IMR-90 (cell line): ENCODE measurements at regions not wholly inside any gene's neighbourhood (a gene's known extent, or its start where the extent isn't known, plus 50 kb on each side); places are given as distances from the start of the nearest gene placed in this dataset.

Experiments used
- ATAC-seq: fragments of 200-7000 bp; cut with Tn5 transposase; 2 replicates; pipeline ENCODE4 v1.9.1; 2020; ENCODE audit warnings: low read depth, mild to moderate bottlenecking, moderate library complexity
- BruUV-seq: library from RNA; stranded (reverse); fragments of 400-500 nt; replicated peaks from 2 replicates; lab custom pipeline; 2021; lab: Mats Ljungman, UMichigan
- CTCF ChIA-PET: fragments of 300-600 bp; formaldehyde crosslinking; extraction: SDS; loops from one replicate; lab custom pipeline; 2021; ENCODE audit warnings: antibody characterized with exemption; lab: Yijun Ruan, JAX
- POLR2A ChIA-PET: fragments of 300-600 bp; sonication (Branson Sonifier 250); formaldehyde crosslinking; loops from one replicate; lab custom pipeline; 2022; ENCODE audit warnings: antibody characterized with exemption; ENCODE audit not compliant: unreplicated experiment; lab: Charles Lee
- DNase-seq: peaks from one replicate; pipeline ENCODE4 v3.0.0; 2013
- H2AFZ ChIP-seq: replicated peaks from 2 replicates; pipeline ENCODE3; 2013; ENCODE audit warnings: low read length, mild to moderate bottlenecking; ENCODE audit not compliant: poor library complexity
- H2AK5ac ChIP-seq: 2 replicates; pipeline ENCODE4 v1.6.1; 2013; ENCODE audit warnings: low read depth, low read length, inconsistent platforms
- H2AK9ac ChIP-seq: replicated peaks from 2 replicates; pipeline ENCODE3; 2013; ENCODE audit warnings: mild to moderate bottlenecking, low read depth, low read length, moderate library complexity; ENCODE audit not compliant: poor library complexity
- H2BK120ac ChIP-seq: 2 replicates; pipeline ENCODE4 v1.6.1; 2013; ENCODE audit warnings: low read depth, low read length, inconsistent platforms
- H2BK15ac ChIP-seq: 3 replicates; pipeline ENCODE4 v1.6.1; 2013; ENCODE audit warnings: low read depth, low read length, inconsistent platforms
- H2BK20ac ChIP-seq: 2 replicates; pipeline ENCODE4 v1.6.1; 2013; ENCODE audit warnings: low read depth, mild to moderate bottlenecking, inconsistent platforms, low read length, moderate library complexity
- H2BK5ac ChIP-seq: 2 replicates; pipeline ENCODE4 v1.6.1; 2013; ENCODE audit warnings: mild to moderate bottlenecking, low read depth, low read length, inconsistent platforms; ENCODE audit not compliant: poor library complexity, severe bottlenecking
- H3K14ac ChIP-seq: replicated peaks from 2 replicates; pipeline ENCODE4 v1.6.1; 2013; ENCODE audit warnings: low read depth, low read length, inconsistent platforms
- H3K18ac ChIP-seq: 2 replicates; pipeline ENCODE4 v1.6.1; 2013; ENCODE audit warnings: low read depth, low read length, control low read depth
- H3K23ac ChIP-seq: 2 replicates; pipeline ENCODE4 v1.6.1; 2013; ENCODE audit warnings: low read depth, low read length, inconsistent platforms
- H3K27ac ChIP-seq: 2 replicates; pipeline ENCODE4 v1.5.1; 2013; ENCODE audit warnings: mild to moderate bottlenecking, control low read depth, low read length; ENCODE audit not compliant: insufficient read depth
- H3K27me3 ChIP-seq: 2 replicates; pipeline ENCODE4 v1.6.1; 2013; ENCODE audit warnings: low read length; ENCODE audit not compliant: control insufficient read depth, insufficient read depth
- H3K36me3 ChIP-seq: 2 replicates; pipeline ENCODE4 v1.6.1; 2013; ENCODE audit warnings: low read length, mixed read lengths; ENCODE audit not compliant: control insufficient read depth, insufficient read depth
- H3K4ac ChIP-seq: 2 replicates; pipeline ENCODE4 v1.6.1; 2013; ENCODE audit warnings: low read depth, low read length, inconsistent platforms
- H3K4me1 ChIP-seq: 2 replicates; pipeline ENCODE4 v1.6.1; 2013; ENCODE audit warnings: low read length, mixed read lengths; ENCODE audit not compliant: control insufficient read depth, insufficient read depth
- H3K4me2 ChIP-seq: 2 replicates; pipeline ENCODE4 v1.6.1; 2013; ENCODE audit warnings: low read depth, mild to moderate bottlenecking, control low read depth, low read length, moderate library complexity
- H3K4me3 ChIP-seq: 2 replicates; pipeline ENCODE4 v1.5.1; 2013; ENCODE audit warnings: low read depth, mild to moderate bottlenecking, control low read depth, low read length, moderate library complexity; ENCODE audit not compliant: insufficient read depth
- H3K56ac ChIP-seq: 2 replicates; pipeline ENCODE4 v1.6.1; 2013; ENCODE audit warnings: low read length, inconsistent platforms; ENCODE audit not compliant: insufficient read depth; ENCODE audit errors: extremely low read depth
- H3K79me1 ChIP-seq, 2 experiments: 2 replicates each; pipeline ENCODE4 v1.6.1; 2013; ENCODE audit warnings: low read length in 2 of 2, inconsistent platforms in 1 of 2, low read depth in 1 of 2
- H3K9ac ChIP-seq: 2 replicates; pipeline ENCODE4 v1.6.1; 2013; ENCODE audit warnings: low read depth, low read length, control low read depth
- H3K9me1 ChIP-seq: 2 replicates; pipeline ENCODE4 v1.6.1; 2013; ENCODE audit warnings: low read length, inconsistent platforms; ENCODE audit not compliant: insufficient read depth
- H3K9me3 ChIP-seq: 2 replicates; pipeline ENCODE4 v1.6.1; 2013; ENCODE audit warnings: low read length; ENCODE audit not compliant: control insufficient read depth, insufficient read depth
- H4K20me1 ChIP-seq: 2 replicates; pipeline ENCODE4 v1.6.1; 2013; ENCODE audit warnings: low read length, inconsistent platforms; ENCODE audit not compliant: insufficient read depth
- H4K5ac ChIP-seq: 2 replicates; pipeline ENCODE4 v1.6.1; 2013; ENCODE audit warnings: mild to moderate bottlenecking, low read depth, low read length, control low read depth
- H4K8ac ChIP-seq, 2 experiments: 2 replicates each; pipeline ENCODE4 v1.6.1; 2013; ENCODE audit warnings: low read depth in 2 of 2, low read length in 2 of 2, control low read depth in 1 of 2, inconsistent platforms in 1 of 2
- H4K91ac ChIP-seq: 2 replicates; pipeline ENCODE4 v1.6.1; 2013; ENCODE audit warnings: low read depth, low read length, inconsistent platforms; ENCODE audit not compliant: insufficient read depth
- CEBPB ChIP-seq: IDR thresholded peaks from 2 replicates; pipeline ENCODE4 v1.6.1; 2012; ENCODE audit warnings: low read depth, low read length, improper control_type of control experiment
- CHD1 ChIP-seq: IDR thresholded peaks from 2 replicates; pipeline ENCODE4 v1.6.1; 2012; ENCODE audit warnings: low read depth, low read length, improper control_type of control experiment
- MAZ ChIP-seq: IDR thresholded peaks from 2 replicates; pipeline ENCODE4 v1.6.1; 2012; ENCODE audit warnings: low read depth, mild to moderate bottlenecking, low read length, improper control_type of control experiment, moderate library complexity, borderline replicate concordance
- MXI1 ChIP-seq: IDR thresholded peaks from 2 replicates; pipeline ENCODE4 v1.6.1; 2012; ENCODE audit warnings: low read depth, mild to moderate bottlenecking, low read length, moderate library complexity, borderline replicate concordance
- POLR2A ChIP-seq: IDR thresholded peaks from 2 replicates; pipeline ENCODE4 v1.6.1; 2012; ENCODE audit warnings: mild to moderate bottlenecking, low read depth, low read length
- RAD21 ChIP-seq: IDR thresholded peaks from 2 replicates; pipeline ENCODE4 v1.6.1; 2012; ENCODE audit warnings: low read length, improper control_type of control experiment
- RFX5 ChIP-seq: IDR thresholded peaks from 2 replicates; pipeline ENCODE4 v1.8.0; 2012; ENCODE audit warnings: low read depth, mild to moderate bottlenecking, low read length, moderate library complexity
- SMC3 ChIP-seq: fragments of 150-350 bp; IDR thresholded peaks from 2 replicates; pipeline ENCODE4 v1.6.1; 2016; ENCODE audit warnings: low read depth, mild to moderate bottlenecking, antibody characterized with exemption, low read length, moderate library complexity
- WGBS, 2 experiments: methylation state at CpG; one replicate each; pipeline versions ENCODE4 v1.1.5 to v1.1.7; 2013; ENCODE audit warnings: missing lambda C conversion rate in 2 of 2; ENCODE audit not compliant: insufficient read length in 1 of 2; ENCODE audit errors: extremely low coverage in 2 of 2; 5-methylcytosine and 5-hydroxymethylcytosine counted together
- dilution Hi-C: fragments of 300-500 bp; cut with HindIII; formaldehyde crosslinking; loops from one replicate; pipeline ENCODE4 v1.14.3; 2018; ENCODE audit warnings: low sequenced_read_pairs; ENCODE audit not compliant: unreplicated experiment
- in situ Hi-C: fragments of 300-500 bp; cut with MboI; formaldehyde crosslinking; loops from 3 replicates; pipeline ENCODE4 v1.14.3; 2019; ENCODE audit warnings: low sequenced_read_pairs, inconsistent platforms, mixed read lengths
- intact Hi-C: fragments of 100-400 bp; cut with micrococcal nuclease; formaldehyde crosslinking; loops from 2 replicates; pipeline ENCODE4 v1.10.0; 2022
- TF ChIP-seq, protein P1 (sequence below): conservative IDR thresholded peaks from 2 replicates; pipeline ENCODE4 v1.5.1; 2012; ENCODE audit warnings: mild to moderate bottlenecking, low read depth, low read length, improper control_type of control experiment
- TF ChIP-seq, protein P2 (sequence below): fragments of 150-350 bp; IDR thresholded peaks from 2 replicates; pipeline ENCODE4 v1.6.1; 2017; ENCODE audit warnings: mild to moderate bottlenecking, antibody characterized with exemption, low read length, low read depth
- TF ChIP-seq, protein P3 (sequence below): fragments of 150-350 bp; IDR thresholded peaks from 2 replicates; pipeline ENCODE4 v1.6.1; 2016; ENCODE audit warnings: low read depth, mild to moderate bottlenecking, low read length, moderate library complexity, borderline replicate concordance

DNA sequence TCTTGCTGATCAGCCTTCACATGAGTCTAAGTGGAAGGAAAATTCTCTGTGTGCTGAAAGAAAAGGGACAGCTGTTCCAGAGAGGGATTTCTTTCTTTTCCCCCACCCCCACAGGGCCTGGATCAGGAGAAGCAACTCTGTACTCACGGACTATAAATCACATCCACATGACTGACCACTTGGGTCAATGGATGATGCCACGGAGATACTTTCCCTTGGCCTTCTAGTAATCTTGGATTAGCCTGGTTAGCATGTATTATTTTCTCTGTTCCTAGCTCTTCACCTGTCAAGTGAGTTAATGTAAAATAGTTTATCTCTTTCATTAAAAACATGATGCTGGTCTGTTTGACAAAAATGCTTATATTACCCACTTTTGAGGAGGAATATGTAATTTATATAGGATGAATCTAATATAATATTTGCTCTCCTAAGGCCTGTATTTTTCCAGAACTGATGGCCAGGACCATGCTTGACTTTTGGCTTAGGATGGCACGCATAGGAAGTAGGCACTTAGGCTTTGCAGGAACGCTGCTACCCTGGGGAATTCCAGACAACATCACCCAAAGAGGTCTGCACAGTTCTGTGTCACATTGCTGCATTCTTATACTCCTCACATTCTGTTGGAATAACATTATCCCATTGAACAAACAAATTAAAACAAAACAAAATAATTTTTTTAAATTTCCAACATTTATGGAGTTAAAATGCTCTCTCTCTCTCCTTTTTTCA is 892.1 kb downstream of the TLE1 start:
- Histone ChIP-seq H3K27ac (no peak overlapping the region), H3K4me2 (no peak overlapping the region), H3K4me1 (no peaks in the 10 kb centered on the region; the same call in 1 of the 2 replicates), H4K5ac (no peak overlapping the region; the same call in 1 of the 2 replicates), H3K4me3 (no peak overlapping the region), H3K14ac (no peak overlapping the region), H2BK5ac (no peak overlapping the region), H2AFZ (peak overlapping the region; percentile 26), H4K91ac (no peak overlapping the region), H3K79me1 (no peaks in the 10 kb centered on the region), H3K9me1 (no peaks in the 10 kb centered on the region), H3K18ac (no peak overlapping the region), H3K9me3 (0 out of 2 replicates have a peak, but pooled peaks cover 2% of the 10 kb centered on the region), H2AK5ac (no peak overlapping the region), H2BK15ac (no peak overlapping the region), H4K8ac (no peak overlapping the region), H4K20me1 (no peaks in the 10 kb centered on the region), H2BK120ac (no peak overlapping the region), H2AK9ac (no peak overlapping the region), H3K4ac (no peak overlapping the region), H3K23ac (no peak overlapping the region), H2BK20ac (no peak overlapping the region), H3K27me3 (no peaks in the 10 kb centered on the region), H3K9ac (no peak overlapping the region), H3K56ac (no peak overlapping the region), H3K36me3 (no peaks in the 10 kb centered on the region)
- TF ChIP-seq MXI1 = no peak
- no peak for TF ChIP-seq SMC3
- no peak for TF ChIP-seq MAZ
- TF ChIP-seq, protein P1, sequence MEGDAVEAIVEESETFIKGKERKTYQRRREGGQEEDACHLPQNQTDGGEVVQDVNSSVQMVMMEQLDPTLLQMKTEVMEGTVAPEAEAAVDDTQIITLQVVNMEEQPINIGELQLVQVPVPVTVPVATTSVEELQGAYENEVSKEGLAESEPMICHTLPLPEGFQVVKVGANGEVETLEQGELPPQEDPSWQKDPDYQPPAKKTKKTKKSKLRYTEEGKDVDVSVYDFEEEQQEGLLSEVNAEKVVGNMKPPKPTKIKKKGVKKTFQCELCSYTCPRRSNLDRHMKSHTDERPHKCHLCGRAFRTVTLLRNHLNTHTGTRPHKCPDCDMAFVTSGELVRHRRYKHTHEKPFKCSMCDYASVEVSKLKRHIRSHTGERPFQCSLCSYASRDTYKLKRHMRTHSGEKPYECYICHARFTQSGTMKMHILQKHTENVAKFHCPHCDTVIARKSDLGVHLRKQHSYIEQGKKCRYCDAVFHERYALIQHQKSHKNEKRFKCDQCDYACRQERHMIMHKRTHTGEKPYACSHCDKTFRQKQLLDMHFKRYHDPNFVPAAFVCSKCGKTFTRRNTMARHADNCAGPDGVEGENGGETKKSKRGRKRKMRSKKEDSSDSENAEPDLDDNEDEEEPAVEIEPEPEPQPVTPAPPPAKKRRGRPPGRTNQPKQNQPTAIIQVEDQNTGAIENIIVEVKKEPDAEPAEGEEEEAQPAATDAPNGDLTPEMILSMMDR = no peak
- no peak for TF ChIP-seq RFX5
- TF ChIP-seq POLR2A = no peak
- TF ChIP-seq RAD21 = no peak
- no peak for TF ChIP-seq CEBPB
- no peak for TF ChIP-seq CHD1
- TF ChIP-seq, protein P2, sequence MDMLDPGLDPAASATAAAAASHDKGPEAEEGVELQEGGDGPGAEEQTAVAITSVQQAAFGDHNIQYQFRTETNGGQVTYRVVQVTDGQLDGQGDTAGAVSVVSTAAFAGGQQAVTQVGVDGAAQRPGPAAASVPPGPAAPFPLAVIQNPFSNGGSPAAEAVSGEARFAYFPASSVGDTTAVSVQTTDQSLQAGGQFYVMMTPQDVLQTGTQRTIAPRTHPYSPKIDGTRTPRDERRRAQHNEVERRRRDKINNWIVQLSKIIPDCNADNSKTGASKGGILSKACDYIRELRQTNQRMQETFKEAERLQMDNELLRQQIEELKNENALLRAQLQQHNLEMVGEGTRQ = no peak
- TF ChIP-seq, protein P3, sequence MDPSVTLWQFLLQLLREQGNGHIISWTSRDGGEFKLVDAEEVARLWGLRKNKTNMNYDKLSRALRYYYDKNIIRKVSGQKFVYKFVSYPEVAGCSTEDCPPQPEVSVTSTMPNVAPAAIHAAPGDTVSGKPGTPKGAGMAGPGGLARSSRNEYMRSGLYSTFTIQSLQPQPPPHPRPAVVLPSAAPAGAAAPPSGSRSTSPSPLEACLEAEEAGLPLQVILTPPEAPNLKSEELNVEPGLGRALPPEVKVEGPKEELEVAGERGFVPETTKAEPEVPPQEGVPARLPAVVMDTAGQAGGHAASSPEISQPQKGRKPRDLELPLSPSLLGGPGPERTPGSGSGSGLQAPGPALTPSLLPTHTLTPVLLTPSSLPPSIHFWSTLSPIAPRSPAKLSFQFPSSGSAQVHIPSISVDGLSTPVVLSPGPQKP = no peak
- BruUV-seq = no TSS peak
- ChIA-PET POLR2A (no interaction called here), CTCF (interaction anchor here (0.7 to 1.5 kb wide), 2 partner anchors 8 to 255 kb away, joined by 3 to 4 read pairs; no protein-coding TSS in a partner anchor)
- WGBS, 2 experiments = no CpG with 5 or more reads among the region's 4 CpGs
- intact Hi-C loops (loop anchor here (5.0 kb wide), 1 partner anchor 890 kb away; the partner anchor contains the start of gene TLE1), dilution Hi-C loops (no loop called here), in situ Hi-C loops (no loop called here)
- no peak for DNase-seq
- ATAC-seq = peak; percentile 29
